HG03103 (cell line): ENCODE measurements at regions not wholly inside any gene's neighbourhood (a gene's known extent, or its start where the extent isn't known, plus 50 kb on each side); places are given as distances from the start of the nearest gene placed in this dataset.
"Not testable (repeated sequence)": the region's sequence is repeated elsewhere in the genome, so short reads cannot be mapped to it uniquely, and the experiment has no call there.

Experiments used
- ATAC-seq: cut with Tn5 transposase; IDR thresholded peaks from one replicate; pipeline ENCODE4 v1.9.1; 2021; ENCODE audit warnings: low read depth; ENCODE audit not compliant: unreplicated experiment

DNA sequence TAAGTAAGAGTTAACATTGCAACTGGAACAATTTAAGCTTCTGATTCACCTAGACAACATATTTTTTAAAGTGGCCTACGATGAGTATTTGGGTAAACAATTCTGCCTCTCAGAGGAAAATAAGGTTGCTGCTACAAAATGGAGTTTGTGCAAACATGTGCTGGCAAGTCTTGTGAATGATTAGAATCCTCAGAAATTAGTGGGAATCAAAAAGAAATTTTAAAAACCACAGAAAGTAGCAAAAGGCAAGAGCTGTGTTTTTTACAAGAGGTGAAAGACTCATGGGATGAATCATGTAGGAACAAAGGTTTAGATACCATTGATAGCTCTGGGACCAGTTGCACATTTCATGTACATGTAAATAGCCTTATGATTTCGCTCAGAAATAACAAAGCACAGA, 561.6 kb downstream of the TAF11L14 start:
- no peak for ATAC-seq

DNA sequence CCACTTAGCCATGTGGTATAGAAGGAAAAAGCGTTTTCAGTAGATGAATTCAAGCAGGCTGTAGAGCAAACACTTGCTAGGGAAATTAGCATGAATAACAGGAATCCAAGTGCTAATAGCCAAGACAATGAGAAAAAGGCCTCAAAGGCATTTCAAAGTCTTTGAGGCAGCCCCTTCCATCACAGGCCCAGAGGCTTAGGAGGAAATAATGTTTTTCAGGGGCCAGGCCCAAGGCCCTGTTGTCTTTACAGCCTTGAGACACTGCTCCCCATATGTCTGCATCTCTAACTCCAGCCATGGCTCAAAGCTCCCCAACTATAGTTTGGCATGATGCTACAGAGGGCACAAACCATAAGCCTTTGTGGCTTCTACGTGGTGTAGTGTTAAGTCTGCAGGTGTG, 563.5 kb downstream of the TAF11L14 start:
- ATAC-seq: no peak

DNA sequence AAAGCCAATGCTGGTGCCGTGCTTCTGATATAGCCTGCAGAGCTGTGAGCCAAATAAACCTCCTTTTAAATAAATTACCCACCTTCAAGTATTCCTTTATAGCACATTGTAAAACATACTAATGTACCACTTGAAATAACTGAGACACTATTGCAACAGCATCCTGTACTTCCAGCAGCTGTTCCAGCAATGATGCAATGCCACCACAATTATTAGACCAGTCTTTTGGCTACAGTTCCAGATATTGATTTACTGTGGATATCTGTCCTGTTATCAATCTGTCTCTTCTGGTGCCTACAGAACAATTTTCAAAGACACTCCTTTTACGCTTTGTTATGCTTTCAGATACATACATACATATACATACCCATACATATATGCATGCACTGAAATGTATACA, 567.9 kb downstream of the TAF11L14 start:
- no peak for ATAC-seq

GRCh38 chr5:18203296-18203695, 569.0 kb downstream of the TAF11L14 start:
- no peak for ATAC-seq

DNA sequence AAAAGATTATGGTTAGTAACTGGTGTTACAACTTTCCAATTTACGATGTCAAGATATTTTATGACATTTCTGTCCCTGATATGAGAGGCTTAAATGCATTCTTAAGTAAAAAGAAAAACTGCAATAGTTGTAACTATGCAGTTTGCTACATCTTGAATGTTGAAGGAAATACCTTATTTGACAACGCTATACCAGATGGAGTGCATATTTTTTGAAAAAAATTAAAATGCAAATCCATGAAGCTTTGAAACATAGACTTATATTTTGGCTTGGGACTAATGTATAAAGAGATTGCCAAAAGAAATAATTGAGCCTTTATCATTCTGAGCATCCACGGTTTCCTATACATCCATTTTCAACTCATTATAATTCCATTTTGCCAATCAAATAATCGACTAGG, 579.4 kb downstream of the TAF11L14 start:
- no peak for ATAC-seq

GRCh38 chr5:18216016-18216415, 581.8 kb downstream of the TAF11L14 start:
- ATAC-seq: no peak

GRCh38 chr5:18216729-18217128, 582.5 kb downstream of the TAF11L14 start:
- ATAC-seq: no peak

DNA sequence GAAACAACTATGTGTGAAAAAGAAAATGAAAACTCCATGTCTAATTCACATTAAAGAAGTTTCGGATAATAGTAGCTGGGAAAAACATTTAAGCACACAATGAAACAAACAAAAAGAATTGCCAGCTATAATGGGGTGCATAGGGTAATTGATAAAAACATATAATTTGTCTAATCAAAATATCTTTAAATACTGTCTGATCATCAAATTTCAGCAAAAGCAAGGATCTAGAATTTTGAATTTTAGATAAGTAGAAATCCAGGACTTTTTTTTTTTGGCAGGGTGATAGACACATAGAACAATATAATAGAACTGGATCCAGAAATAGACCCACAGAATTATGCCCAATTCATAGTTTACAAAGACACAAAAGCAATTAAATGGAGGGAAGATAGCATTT, 585.0 kb downstream of the TAF11L14 start:
- ATAC-seq: no peak

GRCh38 chr5:18220631-18221030, 586.4 kb downstream of the TAF11L14 start:
- no peak for ATAC-seq

GRCh38 chr5:18236386-18236785, 602.1 kb downstream of the TAF11L14 start:
- ATAC-seq: no peak

GRCh38 chr5:18238321-18238720, 604.1 kb downstream of the TAF11L14 start:
- no peak for ATAC-seq

- no peak for ATAC-seq
These were observed 606.7 kb downstream of the TAF11L14 start for GRCh38 chr5:18240971-18241370.

- ATAC-seq: no peak
These were observed 609.6 kb downstream of the TAF11L14 start for GRCh38 chr5:18243846-18244245.

GRCh38 chr5:18244309-18244708, 610.0 kb downstream of the TAF11L14 start:
- ATAC-seq: no peak

GRCh38 chr5:18252559-18252958, 618.3 kb downstream of the TAF11L14 start:
- ATAC-seq: no peak

DNA sequence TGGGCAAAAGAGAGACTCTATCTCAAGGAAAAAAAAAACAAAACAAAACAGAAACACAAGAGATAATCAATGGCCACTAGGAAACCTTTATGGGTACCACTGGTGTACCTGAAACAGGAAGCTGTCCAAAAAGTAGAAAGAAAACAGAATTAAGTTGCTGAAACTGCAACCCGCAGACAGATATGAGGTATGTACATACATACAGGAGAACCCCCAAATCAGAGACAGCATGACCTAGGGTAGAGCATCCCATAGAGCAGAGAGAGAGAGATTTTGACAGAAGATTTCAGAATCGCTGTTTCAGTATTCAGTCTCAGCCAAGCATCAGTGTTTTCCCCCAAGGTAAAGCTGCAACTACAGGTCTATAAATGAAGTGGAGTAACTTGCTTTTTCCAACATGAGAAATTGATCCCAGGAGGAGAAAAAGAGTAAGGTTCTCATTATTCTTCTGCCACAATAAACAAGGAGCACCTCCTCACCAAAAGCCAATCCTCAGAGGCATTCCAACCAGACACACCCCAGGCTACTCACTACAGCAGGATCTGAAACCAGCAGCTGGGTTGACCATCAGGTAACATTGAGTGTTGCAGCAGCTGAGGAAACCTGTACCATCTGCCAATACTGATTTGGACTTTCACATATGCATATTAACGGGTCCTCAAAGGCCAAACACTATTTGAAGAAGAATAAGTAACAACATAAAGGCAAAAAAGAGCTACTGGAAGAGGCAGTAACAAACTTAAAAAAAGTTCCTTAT, 630.0 kb downstream of the TAF11L14 start:
- no peak for ATAC-seq

- no peak for ATAC-seq
These were observed 636.5 kb downstream of the TAF11L14 start for GRCh38 chr5:18270635-18271338.

- ATAC-seq: no peak
These were observed 642.7 kb downstream of the TAF11L14 start for GRCh38 chr5:18276939-18277338.

GRCh38 chr5:18281947-18282581, 647.8 kb downstream of the TAF11L14 start:
- no peak for ATAC-seq

GRCh38 chr5:18285257-18285656, 651.0 kb downstream of the TAF11L14 start:
- ATAC-seq: no peak

DNA sequence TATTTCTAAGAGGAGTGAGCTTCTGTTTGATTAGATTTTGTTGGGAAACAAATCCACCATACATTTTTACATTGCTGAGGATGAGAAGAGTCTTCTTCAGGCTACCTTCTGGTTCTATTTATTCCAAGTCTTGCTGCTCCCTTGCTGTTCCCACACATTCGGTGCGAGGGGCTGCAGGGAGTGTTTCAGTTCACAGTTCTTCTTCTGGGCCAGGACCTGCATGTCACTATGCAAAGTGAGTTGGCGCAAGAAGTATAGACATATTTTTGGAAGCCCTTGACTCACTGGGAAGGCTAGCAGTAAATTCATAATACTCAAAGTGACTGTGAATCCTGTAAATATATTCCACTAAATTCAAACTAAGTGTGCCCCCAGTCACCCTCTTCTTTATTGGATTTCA, 657.9 kb downstream of the TAF11L14 start:
- ATAC-seq: no peak

DNA sequence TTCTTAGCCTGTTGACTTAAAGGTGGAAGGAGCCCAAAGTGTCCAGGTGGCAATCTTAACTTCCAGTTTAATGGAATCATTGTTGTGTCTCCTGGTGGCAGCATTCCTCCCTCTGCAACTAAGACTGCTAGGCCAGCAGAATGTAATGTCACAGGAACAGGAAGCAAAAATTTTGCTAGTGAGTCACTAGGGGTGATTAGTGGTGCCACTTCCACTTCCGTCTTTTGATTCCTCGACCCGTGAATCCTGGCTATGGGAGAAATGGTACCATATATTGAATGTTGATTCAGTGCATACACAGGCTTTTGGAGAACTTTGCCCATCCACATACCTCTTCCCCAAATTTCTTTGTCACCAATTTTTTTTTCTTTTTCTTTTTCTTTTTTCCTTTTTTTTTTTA, 661.4 kb downstream of the TAF11L14 start:
- not testable (repeated sequence) for ATAC-seq
